Left ventricle myocardium inferior (tissue), 1 donor: ENCODE measurements at regions not wholly inside any gene's neighbourhood (a gene's known extent, or its start where the extent isn't known, plus 50 kb on each side); places are given as distances from the start of the nearest gene placed in this dataset.

Experiments used
- DNase-seq: peaks from one replicate; pipeline ENCODE4 v3.0.0-alpha.2; 2020
- H3K27ac ChIP-seq: fragments of 200-600 bp; replicated peaks from 2 replicates; pipeline ENCODE4 v1.8.0; 2021
- H3K27me3 ChIP-seq: fragments of 200-600 bp; 2 replicates; pipeline ENCODE4 v1.8.0; 2021; ENCODE audit warnings: low read depth
- H3K36me3 ChIP-seq: fragments of 200-600 bp; 2 replicates; pipeline ENCODE4 v1.8.0; 2021
- H3K4me1 ChIP-seq: fragments of 200-600 bp; 2 replicates; pipeline ENCODE4 v1.8.0; 2021
- H3K4me3 ChIP-seq: fragments of 200-600 bp; 2 replicates; pipeline ENCODE4 v1.8.0; 2021; ENCODE audit warnings: mild to moderate bottlenecking, moderate library complexity
- H3K9me3 ChIP-seq: fragments of 200-600 bp; replicated peaks from 2 replicates; pipeline ENCODE4 v1.8.0; 2021
- CTCF ChIP-seq: fragments of 200-600 bp; IDR thresholded peaks from 2 replicates; pipeline ENCODE4 v1.8.0; 2021; ENCODE audit warnings: antibody characterized with exemption, mild to moderate bottlenecking, borderline replicate concordance
- intact Hi-C: fragments of 100-400 bp; cut with micrococcal nuclease; formaldehyde crosslinking; loops from one replicate; pipeline ENCODE4 v1.11.0; 2022
- donor health status: DM: no; HTN: yes; CAD: no; lungs with severe emphysema.

- no peaks in the 10 kb centered on the region for H3K36me3 ChIP-seq
- no peak for DNase-seq
These were observed 1667.8 kb downstream of the PCDH9 start for GRCh38 chr13:65562305-65562704.

GRCh38 chr13:65560936-65561335 lies 1669.2 kb downstream of the PCDH9 start:
- TF ChIP-seq CTCF = no peak
- intact Hi-C loops = no loop called here
- H3K27me3 ChIP-seq = no peaks in the 10 kb centered on the region
- no peaks in the 10 kb centered on the region for H3K4me1 ChIP-seq
- no peak overlapping the region for H3K27ac ChIP-seq
- no peak overlapping the region for H3K4me3 ChIP-seq
- H3K9me3 ChIP-seq = peaks cover 6% of the 10 kb centered on the region
- no peak for DNase-seq
- no peaks in the 10 kb centered on the region for H3K36me3 ChIP-seq

More at GRCh38 chr13:65562305-65562704, 1667.8 kb downstream of the PCDH9 start:
- Histone ChIP-seq H3K27ac (no peak overlapping the region), H3K4me3 (no peak overlapping the region), H3K9me3 (peaks cover 6% of the 10 kb centered on the region), H3K4me1 (no peaks in the 10 kb centered on the region), H3K27me3 (no peaks in the 10 kb centered on the region)
- TF ChIP-seq CTCF = no peak
- intact Hi-C loops = no loop called here

GRCh38 chr13:65555962-65556361 lies 1674.2 kb downstream of the PCDH9 start:
- H3K4me3 ChIP-seq = no peak overlapping the region
- H3K9me3 ChIP-seq = peaks cover 20% of the 10 kb centered on the region
- H3K27ac ChIP-seq = no peak overlapping the region
- no peak for TF ChIP-seq CTCF
- no peak for DNase-seq
- intact Hi-C loops = no loop called here
- no peaks in the 10 kb centered on the region for H3K4me1 ChIP-seq
- no peaks in the 10 kb centered on the region for H3K36me3 ChIP-seq
- H3K27me3 ChIP-seq = no peaks in the 10 kb centered on the region

- no peak overlapping the region for H3K27ac ChIP-seq
- no peaks in the 10 kb centered on the region for H3K27me3 ChIP-seq
- TF ChIP-seq CTCF = no peak
- H3K9me3 ChIP-seq = peaks cover 38% of the 10 kb centered on the region
- intact Hi-C loops = no loop called here
- no peaks in the 10 kb centered on the region for H3K4me1 ChIP-seq
- no peaks in the 10 kb centered on the region for H3K36me3 ChIP-seq
- no peak overlapping the region for H3K4me3 ChIP-seq
- DNase-seq = no peak
These were observed 1676.9 kb downstream of the PCDH9 start for GRCh38 chr13:65553096-65553727.

- Histone ChIP-seq H3K4me1 (no peaks in the 10 kb centered on the region), H3K27me3 (no peaks in the 10 kb centered on the region), H3K36me3 (no peaks in the 10 kb centered on the region), H3K4me3 (no peak overlapping the region), H3K27ac (no peak overlapping the region), H3K9me3 (peaks cover 46% of the 10 kb centered on the region)
- no peak for DNase-seq
- intact Hi-C loops = no loop called here
- TF ChIP-seq CTCF = no peak
These were observed 1678.9 kb downstream of the PCDH9 start for GRCh38 chr13:65551208-65551607.
